K562 (cell line): ENCODE measurements at regions not wholly inside any gene's neighbourhood (a gene's known extent, or its start where the extent isn't known, plus 50 kb on each side); places are given as distances from the start of the nearest gene placed in this dataset.

Experiments used
- CREB1 ChIP-seq, 2 experiments: sonication (generic) in 1 of 2; formaldehyde crosslinking in 1 of 2; IDR thresholded peaks; 2 replicates each; pipeline versions ENCODE4 v1.6.1 to v1.8.0; 2012 to 2022; ENCODE audit warnings: inconsistent platforms in 1 of 2, mild to moderate bottlenecking in 1 of 2, missing genetic modification reagents in 1 of 2, moderate library complexity in 1 of 2
- ETS2 ChIP-seq: IDR thresholded peaks from 2 replicates; pipeline ENCODE4 v1.6.1; 2016; ENCODE audit warnings: borderline replicate concordance, missing genetic modification characterization, mild to moderate bottlenecking, moderate library complexity, missing compliant biosample characterization; ENCODE audit not compliant: poor library complexity, severe bottlenecking
- FOS ChIP-seq: IDR thresholded peaks from 3 replicates; pipeline ENCODE4 v1.6.1; 2011; ENCODE audit not compliant: insufficient read length; ENCODE audit errors: extremely low read depth
- ZNF274 ChIP-seq: IDR thresholded peaks from 2 replicates; pipeline ENCODE4 v1.6.1; 2011; ENCODE audit warnings: low read depth, mild to moderate bottlenecking, low read length, moderate library complexity, borderline replicate concordance

- TF ChIP-seq ETS2 (tag) = no peak
- no peak for TF ChIP-seq ZNF274
- TF ChIP-seq CREB1 (IDR thresholded peaks at IDR 0.05) = no peak
- no peak for TF ChIP-seq CREB1 (CRISPR knock-in tag; IDR thresholded peaks at IDR 0.05)
- TF ChIP-seq FOS = no peak
Measured at GRCh38 chr12:95368931-95369330, 105.0 kb upstream of the METAP2 start.
